ENCODE measurements at regions not wholly inside any gene's neighbourhood (a gene's known extent, or its start where the extent isn't known, plus 50 kb on each side); places are given as distances from the start of the nearest gene placed in this dataset.

GRCh38 chr2:2919574-2920365 is 457.8 kb downstream of the EIPR1 start:
- Histone ChIP-seq H3K9me3 (peaks cover 13% of the 10 kb centered on the region), H3K27ac (no peak overlapping the region), H3K27me3 (ENCODE audit: insufficient read depth in 3 of 3, low read length in 2 of 3) (no peaks in the 10 kb centered on the region), H3K36me3 (ENCODE audit: insufficient read depth in 1 of 2, low read depth in 1 of 2) (no peaks in the 10 kb centered on the region), H3K4me3 (no peak overlapping the region), H3K4me1 (no peaks in the 10 kb centered on the region)
- TF ChIP-seq, protein P1, sequence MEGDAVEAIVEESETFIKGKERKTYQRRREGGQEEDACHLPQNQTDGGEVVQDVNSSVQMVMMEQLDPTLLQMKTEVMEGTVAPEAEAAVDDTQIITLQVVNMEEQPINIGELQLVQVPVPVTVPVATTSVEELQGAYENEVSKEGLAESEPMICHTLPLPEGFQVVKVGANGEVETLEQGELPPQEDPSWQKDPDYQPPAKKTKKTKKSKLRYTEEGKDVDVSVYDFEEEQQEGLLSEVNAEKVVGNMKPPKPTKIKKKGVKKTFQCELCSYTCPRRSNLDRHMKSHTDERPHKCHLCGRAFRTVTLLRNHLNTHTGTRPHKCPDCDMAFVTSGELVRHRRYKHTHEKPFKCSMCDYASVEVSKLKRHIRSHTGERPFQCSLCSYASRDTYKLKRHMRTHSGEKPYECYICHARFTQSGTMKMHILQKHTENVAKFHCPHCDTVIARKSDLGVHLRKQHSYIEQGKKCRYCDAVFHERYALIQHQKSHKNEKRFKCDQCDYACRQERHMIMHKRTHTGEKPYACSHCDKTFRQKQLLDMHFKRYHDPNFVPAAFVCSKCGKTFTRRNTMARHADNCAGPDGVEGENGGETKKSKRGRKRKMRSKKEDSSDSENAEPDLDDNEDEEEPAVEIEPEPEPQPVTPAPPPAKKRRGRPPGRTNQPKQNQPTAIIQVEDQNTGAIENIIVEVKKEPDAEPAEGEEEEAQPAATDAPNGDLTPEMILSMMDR (IDR thresholded peaks at IDR 0.05): no peak
- ATAC-seq (no peak), DNase-seq (no peak)
- WGBS, 3 donors: 49 to 58% (median 50%) methylated on average over 10 of the region's 10 CpGs
- intact Hi-C loops (cut with DNase I): no loop called here

GRCh38 chr2:2919026-2919425 is 458.6 kb downstream of the EIPR1 start:
- H3K4me3 ChIP-seq: no peak overlapping the region
- ATAC-seq (no peak), DNase-seq (no peak)
- 69 to 81% (median 80%) methylated on average over 5 of the region's 5 CpGs for WGBS, 3 donors
- H3K27me3 ChIP-seq (ENCODE audit: insufficient read depth in 3 of 3, low read length in 2 of 3): no peaks in the 10 kb centered on the region
- TF ChIP-seq, protein P1 (IDR thresholded peaks at IDR 0.05): no peak
- H3K36me3 ChIP-seq (ENCODE audit: insufficient read depth in 1 of 2, low read depth in 1 of 2): no peaks in the 10 kb centered on the region
- H3K27ac ChIP-seq: no peak overlapping the region
- intact Hi-C loops (cut with DNase I): no loop called here
- H3K4me1 ChIP-seq: no peaks in the 10 kb centered on the region
- H3K9me3 ChIP-seq: peaks cover 13% of the 10 kb centered on the region

- Histone ChIP-seq H3K36me3 (ENCODE audit: insufficient read depth in 1 of 2, low read depth in 1 of 2) (no peaks in the 10 kb centered on the region), H3K4me3 (no peak overlapping the region), H3K27ac (no peak overlapping the region), H3K4me1 (no peaks in the 10 kb centered on the region), H3K9me3 (peaks cover 13% of the 10 kb centered on the region), H3K27me3 (ENCODE audit: insufficient read depth in 3 of 3, low read length in 2 of 3) (no peaks in the 10 kb centered on the region)
- WGBS, 3 donors: 84 to 89% (median 88%) methylated on average over 5 of the region's 5 CpGs
- DNase-seq (no peak), ATAC-seq (no peak)
- TF ChIP-seq, protein P1 (IDR thresholded peaks at IDR 0.05): no peak
- intact Hi-C loops (cut with DNase I): no loop called here
Measured at GRCh38 chr2:2916621-2917020, 461.0 kb downstream of the EIPR1 start.

DNA sequence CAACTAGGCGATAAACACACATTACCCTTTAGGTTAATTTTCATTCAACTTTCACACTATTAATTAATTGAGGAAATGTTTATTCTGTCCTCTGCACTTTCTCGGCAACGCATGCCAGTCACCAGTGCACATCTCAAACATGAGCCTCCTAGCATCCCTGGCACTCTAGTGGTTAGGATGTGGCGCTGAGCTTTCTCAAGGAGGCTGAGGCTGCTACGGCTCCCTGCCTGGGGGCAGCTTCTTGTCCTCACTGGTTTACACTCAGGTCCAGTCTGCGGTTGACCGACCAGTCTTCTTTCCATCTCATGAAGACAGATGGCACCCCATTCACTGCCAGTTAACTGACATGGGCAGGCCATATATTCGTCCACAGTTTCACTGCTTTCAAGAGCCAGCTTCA is 463.4 kb downstream of the EIPR1 start:
- no peak for ATAC-seq
- WGBS, 3 donors: 86 to 91% (median 87%) methylated on average over 8 of the region's 8 CpGs
- H3K4me1 ChIP-seq: no peaks in the 10 kb centered on the region
- no peak overlapping the region for H3K4me3 ChIP-seq
- no peak for DNase-seq
- intact Hi-C loops (cut with DNase I): no loop called here
- no peak overlapping the region for H3K27ac ChIP-seq
- TF ChIP-seq, protein P1 (IDR thresholded peaks at IDR 0.05): no peak
- no peaks in the 10 kb centered on the region for H3K36me3 ChIP-seq (ENCODE audit: insufficient read depth in 1 of 2, low read depth in 1 of 2)
- peaks cover 0 to 2% (median 0%) of the 10 kb centered on the region in 3 donors for H3K27me3 ChIP-seq (ENCODE audit: insufficient read depth in 3 of 3, low read length in 2 of 3)
- peaks cover 13% of the 10 kb centered on the region for H3K9me3 ChIP-seq
